Activated T-cell treated with anti-CD3 and anti-CD28 coated beads, Interleukin-2, amount 50 U/mL, for 72 hours (primary cell): ENCODE measurements at regions not wholly inside any gene's neighbourhood (a gene's known extent, or its start where the extent isn't known, plus 50 kb on each side); places are given as distances from the start of the nearest gene placed in this dataset.

Experiments used
- ATAC-seq, 2 donors: fragments of 150-1000 bp; cut with Tn5 transposase; replicated peaks in 1 of 2; 2 replicates each; pipeline ENCODE4 v1.10.0; 2021; ENCODE audit warnings: moderate library complexity in 2 of 2, mild to moderate bottlenecking in 1 of 2
- DNase-seq, 2 donors: peaks; one replicate each; pipeline ENCODE4 v3.0.0; 2021 to 2022; ENCODE audit warnings: mixed read lengths in 1 of 2
- H3K27ac Mint-ChIP-seq: one replicate; pipeline ENCODE4 v1.8.0; 2022; ENCODE audit warnings: mild to moderate bottlenecking, moderate library complexity, mixed read lengths
- H3K27me3 Mint-ChIP-seq: one replicate; pipeline ENCODE4 v1.8.0; 2022; ENCODE audit warnings: low read depth, mixed read lengths
- H3K36me3 Mint-ChIP-seq, 2 donors: one replicate each; pipeline ENCODE4 v1.8.0; 2022; ENCODE audit warnings: mixed read lengths in 2 of 2, mild to moderate bottlenecking in 1 of 2; ENCODE audit not compliant: insufficient read depth in 2 of 2
- H3K4me1 Mint-ChIP-seq: one replicate; pipeline ENCODE4 v1.8.0; 2022; ENCODE audit warnings: low read depth, mixed read lengths
- H3K4me3 Mint-ChIP-seq, 2 donors: one replicate each; pipeline ENCODE4 v1.8.0; 2022; ENCODE audit warnings: mild to moderate bottlenecking in 2 of 2, mixed read lengths in 2 of 2, moderate library complexity in 2 of 2
- H3K9me3 Mint-ChIP-seq, 2 donors: one replicate each; pipeline ENCODE4 v1.8.0; 2022; ENCODE audit warnings: mixed read lengths in 2 of 2

DNA sequence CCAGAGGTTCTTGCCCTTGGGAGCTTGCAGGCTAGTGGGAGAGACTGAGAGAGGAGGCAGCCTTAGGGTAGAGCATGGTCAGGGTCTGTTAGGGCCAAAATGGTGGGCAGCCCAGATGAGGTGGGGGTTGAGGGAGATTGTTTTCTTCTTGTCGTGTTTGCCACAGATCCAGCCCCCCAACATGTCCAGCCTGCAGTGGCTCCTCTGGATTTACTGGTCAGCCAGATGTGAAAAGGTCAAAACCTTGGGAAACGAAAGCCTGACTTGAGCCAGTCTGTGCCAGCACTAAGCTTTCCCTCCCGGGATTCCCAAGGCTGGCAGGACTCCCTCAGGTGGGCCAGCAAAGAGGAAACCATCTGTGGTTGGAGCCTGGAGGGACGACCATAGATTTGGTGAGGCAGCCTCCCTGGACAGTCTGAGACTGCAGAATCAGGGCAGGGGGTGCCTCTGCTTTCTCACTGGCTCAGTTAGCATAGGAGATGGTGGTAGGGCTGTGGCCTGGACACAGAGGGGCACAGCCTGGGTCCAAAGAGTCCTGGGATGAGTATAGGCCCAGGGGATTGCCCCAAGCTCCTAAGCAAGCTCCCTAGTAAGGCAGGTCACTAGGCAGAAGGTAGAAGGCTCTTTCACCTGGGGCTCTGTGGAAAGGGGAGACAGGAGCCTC lies 51.2 kb upstream of the PRR23C start:
- Mint-ChIP-seq H3K27me3 (peaks cover 12% of the 10 kb centered on the region), H3K9me3 (peaks cover 5% of the 10 kb centered on the region in 2 donors), H3K4me1 (no peaks in the 10 kb centered on the region), H3K4me3 (no peak overlapping the region), H3K27ac (no peak overlapping the region), H3K36me3 (no peaks in the 10 kb centered on the region)
- DNase-seq (no peak), ATAC-seq (no peak)

DNA sequence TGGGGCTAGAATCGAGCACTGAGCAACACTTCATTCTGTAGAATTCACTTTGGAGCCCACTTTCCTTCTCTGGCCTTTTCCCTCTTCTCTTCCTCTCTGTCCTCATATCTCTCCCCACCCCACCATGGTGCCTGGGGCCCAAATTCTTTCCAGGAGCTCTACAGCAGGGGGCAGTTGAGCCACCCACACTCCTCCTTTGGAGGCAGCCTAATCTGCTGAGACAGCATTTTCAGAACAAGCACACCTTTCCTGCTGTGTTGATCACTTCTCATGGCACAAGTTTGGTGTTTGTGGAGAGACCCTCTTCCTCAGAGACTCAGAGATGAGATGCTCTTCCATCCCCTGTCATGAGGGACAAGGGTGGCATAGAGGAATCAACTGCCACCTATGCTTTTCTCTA lies 52.0 kb upstream of the PRR23C start:
- H3K27me3 Mint-ChIP-seq = peaks cover 12% of the 10 kb centered on the region
- H3K27ac Mint-ChIP-seq = no peak overlapping the region
- DNase-seq (no peak), ATAC-seq (no peak)
- peaks cover 5% of the 10 kb centered on the region in 2 donors for H3K9me3 Mint-ChIP-seq
- H3K4me1 Mint-ChIP-seq = no peaks in the 10 kb centered on the region
- H3K36me3 Mint-ChIP-seq = no peaks in the 10 kb centered on the region
- H3K4me3 Mint-ChIP-seq = no peak overlapping the region

GRCh38 chr3:139098391-139098790 lies 53.7 kb upstream of the PRR23C start:
- peaks cover 1 to 5% of the 10 kb centered on the region in 2 donors for H3K9me3 Mint-ChIP-seq
- H3K36me3 Mint-ChIP-seq = no peaks in the 10 kb centered on the region
- H3K27me3 Mint-ChIP-seq = peaks cover 12% of the 10 kb centered on the region
- DNase-seq (no peak), ATAC-seq (no peak)
- no peaks in the 10 kb centered on the region for H3K4me1 Mint-ChIP-seq
- no peak overlapping the region for H3K27ac Mint-ChIP-seq
- H3K4me3 Mint-ChIP-seq = no peak overlapping the region

DNA sequence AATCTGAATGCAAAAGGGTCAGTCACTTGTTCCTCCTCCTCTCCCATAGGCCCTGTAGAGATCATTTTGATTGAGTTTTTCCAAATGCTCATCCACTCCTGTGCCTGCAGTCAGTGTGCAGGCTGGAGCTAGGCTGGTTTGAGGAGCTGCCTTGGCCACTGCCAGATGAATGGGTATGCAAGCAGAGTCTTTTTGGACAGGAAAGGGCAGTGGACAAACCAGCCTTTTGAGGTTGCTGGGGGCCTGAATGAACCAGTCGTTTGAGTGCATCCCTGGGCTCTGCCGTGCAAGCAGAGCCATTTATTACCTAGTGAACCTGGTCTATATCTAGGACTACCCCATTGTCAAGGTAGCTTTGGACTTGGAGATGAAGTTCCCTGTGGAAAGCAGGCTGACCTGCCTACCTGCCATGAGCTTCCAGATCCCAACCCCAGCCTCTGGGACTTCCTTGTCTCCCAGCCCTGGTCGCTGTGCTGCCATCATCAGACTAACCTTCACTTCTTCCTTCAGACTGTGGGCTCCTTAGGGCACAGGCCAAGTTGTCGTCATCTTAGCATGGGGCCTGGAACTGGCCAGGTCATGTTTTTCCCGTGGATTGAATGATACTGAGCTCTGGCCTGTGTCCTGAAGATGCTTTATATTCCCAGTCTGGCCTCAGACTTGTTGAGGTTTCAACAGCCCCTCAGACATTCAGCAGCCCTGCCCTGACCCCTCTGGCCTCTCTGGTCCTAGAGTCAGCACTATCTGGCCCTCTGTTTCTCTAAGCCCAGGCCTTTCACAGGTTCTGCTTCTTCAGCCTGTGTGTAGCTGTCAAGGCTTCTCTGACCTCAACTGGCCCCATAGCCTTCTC lies 55.5 kb upstream of the PRR23C start:
- Mint-ChIP-seq H3K4me1 (no peaks in the 10 kb centered on the region), H3K9me3 (peaks cover 1 to 2% of the 10 kb centered on the region in 2 donors), H3K4me3 (no peak overlapping the region), H3K36me3 (no peaks in the 10 kb centered on the region), H3K27ac (no peak overlapping the region), H3K27me3 (peaks cover 3% of the 10 kb centered on the region)
- no peak for DNase-seq
- ATAC-seq = no peak

DNA sequence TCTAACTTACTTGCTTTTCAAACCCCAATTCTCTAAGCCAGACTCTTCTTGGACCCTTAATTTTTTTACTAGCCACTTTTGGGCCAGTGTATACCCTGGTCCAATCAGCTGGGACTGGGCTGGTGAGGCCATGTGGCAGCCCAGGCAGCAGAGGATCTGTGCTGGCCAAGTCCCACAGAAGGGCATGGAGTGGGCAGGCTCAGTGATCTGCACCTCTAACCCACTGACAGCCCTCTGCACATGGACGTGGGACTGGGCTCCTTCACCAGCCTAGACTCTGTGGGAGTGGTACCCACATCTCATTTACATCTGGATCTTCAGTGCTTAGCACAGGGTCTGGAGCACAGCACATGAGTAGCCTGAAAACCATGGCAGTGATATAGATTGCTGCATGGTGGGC lies 56.1 kb upstream of the PRR23C start:
- DNase-seq (no peak), ATAC-seq (no peak)
- Mint-ChIP-seq H3K9me3 (peaks cover 1 to 2% of the 10 kb centered on the region in 2 donors), H3K27ac (no peak overlapping the region), H3K36me3 (no peaks in the 10 kb centered on the region), H3K4me3 (no peak overlapping the region), H3K27me3 (no peaks in the 10 kb centered on the region), H3K4me1 (no peaks in the 10 kb centered on the region)

GRCh38 chr3:139101396-139101795 lies 56.7 kb upstream of the PRR23C start:
- ATAC-seq = no peak
- peaks cover 1 to 2% of the 10 kb centered on the region in 2 donors for H3K9me3 Mint-ChIP-seq
- H3K27ac Mint-ChIP-seq = no peak overlapping the region
- H3K4me3 Mint-ChIP-seq = no peak overlapping the region
- H3K27me3 Mint-ChIP-seq = no peaks in the 10 kb centered on the region
- no peak for DNase-seq
- no peaks in the 10 kb centered on the region for H3K4me1 Mint-ChIP-seq
- H3K36me3 Mint-ChIP-seq = no peaks in the 10 kb centered on the region

- ATAC-seq (no peak), DNase-seq (no peak)
- Mint-ChIP-seq H3K4me3 (no peak overlapping the region), H3K27ac (no peak overlapping the region), H3K4me1 (no peaks in the 10 kb centered on the region), H3K36me3 (no peaks in the 10 kb centered on the region), H3K27me3 (no peaks in the 10 kb centered on the region), H3K9me3 (peaks cover 0 to 1% of the 10 kb centered on the region in 2 donors)
These were observed 58.8 kb upstream of the PRR23C start for GRCh38 chr3:139103484-139103883.

GRCh38 chr3:139104062-139104461 lies 59.4 kb upstream of the PRR23C start:
- H3K4me1 Mint-ChIP-seq = no peaks in the 10 kb centered on the region

GRCh38 chr3:139105154-139105702 lies 60.5 kb upstream of the PRR23C start:
- ATAC-seq = no peak
- no peak overlapping the region for H3K27ac Mint-ChIP-seq
- DNase-seq = no peak
- H3K27me3 Mint-ChIP-seq = no peaks in the 10 kb centered on the region
- no peaks in the 10 kb centered on the region for H3K4me1 Mint-ChIP-seq
- H3K36me3 Mint-ChIP-seq = no peaks in the 10 kb centered on the region
- no peak overlapping the region for H3K4me3 Mint-ChIP-seq
- H3K9me3 Mint-ChIP-seq = no peaks in the 10 kb centered on the region

More at GRCh38 chr3:139104062-139104461, 59.4 kb upstream of the PRR23C start:
- DNase-seq (no peak), ATAC-seq (no peak)
- H3K36me3 Mint-ChIP-seq = no peaks in the 10 kb centered on the region
- no peaks in the 10 kb centered on the region for H3K27me3 Mint-ChIP-seq
- no peaks in the 10 kb centered on the region for H3K9me3 Mint-ChIP-seq
- H3K27ac Mint-ChIP-seq = no peak overlapping the region
- no peak overlapping the region for H3K4me3 Mint-ChIP-seq

DNA sequence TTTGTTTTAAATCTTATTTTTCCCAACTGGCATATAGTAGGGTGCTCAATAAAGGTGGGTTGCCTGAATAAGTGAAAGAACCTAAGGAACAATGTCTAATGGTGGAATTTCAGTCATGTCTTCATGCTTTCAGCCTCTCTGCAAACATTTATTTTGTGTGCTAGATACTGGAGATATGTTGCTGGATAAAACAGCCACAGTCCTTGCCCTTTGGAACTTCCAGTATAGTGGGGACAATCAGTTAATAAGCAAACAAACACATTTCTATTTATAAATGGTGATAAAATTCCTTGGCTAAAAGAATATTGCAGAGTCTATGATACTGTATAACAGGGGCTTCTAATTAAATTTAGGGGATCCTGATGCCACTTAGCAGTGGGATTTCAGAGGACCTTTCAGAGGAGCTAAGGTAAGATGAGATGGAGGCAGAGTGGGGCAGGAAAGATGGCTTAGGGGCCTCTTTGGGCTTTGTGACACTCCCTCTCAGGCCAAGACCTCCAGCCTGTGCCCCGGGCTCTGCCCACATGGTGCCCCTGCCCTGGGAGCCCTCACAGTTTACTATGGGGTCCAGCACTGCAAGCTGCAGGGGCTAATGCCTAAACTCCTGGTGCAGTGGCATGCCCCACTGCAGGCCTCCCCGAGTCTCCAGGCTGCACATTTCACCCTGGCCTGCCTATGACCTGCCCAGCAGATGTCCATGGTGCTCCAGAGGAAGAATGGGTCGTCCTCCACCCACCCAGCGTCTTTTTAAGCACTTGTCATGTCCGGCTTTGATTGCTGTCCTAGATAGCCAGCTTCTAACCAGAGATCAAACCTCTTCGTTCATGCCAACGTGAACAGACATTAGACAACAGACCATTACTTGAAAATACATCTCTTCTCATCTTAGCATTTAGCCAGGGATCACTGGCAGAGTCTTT lies 61.6 kb upstream of the PRR23C start:
- ATAC-seq (no peak), DNase-seq (no peak)
- H3K4me1 Mint-ChIP-seq = no peaks in the 10 kb centered on the region
- peaks cover 10% of the 10 kb centered on the region for H3K27me3 Mint-ChIP-seq
- no peaks in the 10 kb centered on the region for H3K36me3 Mint-ChIP-seq
- H3K27ac Mint-ChIP-seq = no peak overlapping the region
- H3K4me3 Mint-ChIP-seq = no peak overlapping the region
- H3K9me3 Mint-ChIP-seq = no peaks in the 10 kb centered on the region

GRCh38 chr3:139107424-139108252 lies 62.9 kb upstream of the PRR23C start:
- ATAC-seq = no peak
- H3K27ac Mint-ChIP-seq = no peak overlapping the region
- no peak for DNase-seq
- H3K4me1 Mint-ChIP-seq = no peaks in the 10 kb centered on the region
- no peaks in the 10 kb centered on the region for H3K36me3 Mint-ChIP-seq
- H3K27me3 Mint-ChIP-seq = peaks cover 20% of the 10 kb centered on the region
- H3K9me3 Mint-ChIP-seq = no peaks in the 10 kb centered on the region
- H3K4me3 Mint-ChIP-seq = no peak overlapping the region

- no peak for ATAC-seq
- no peak for DNase-seq
- H3K4me1 Mint-ChIP-seq = no peaks in the 10 kb centered on the region
These were observed 63.7 kb upstream of the PRR23C start for GRCh38 chr3:139108253-139108969.

More at GRCh38 chr3:139108253-139108969, 63.7 kb upstream of the PRR23C start:
- Mint-ChIP-seq H3K4me3 (no peak overlapping the region), H3K36me3 (no peaks in the 10 kb centered on the region), H3K27me3 (peaks cover 28% of the 10 kb centered on the region), H3K27ac (no peak overlapping the region), H3K9me3 (no peaks in the 10 kb centered on the region)
